ENCODE measurements at regions not wholly inside any gene's neighbourhood (a gene's known extent, or its start where the extent isn't known, plus 50 kb on each side); places are given as distances from the start of the nearest gene placed in this dataset.

- DNase-seq = no peak
- TF ChIP-seq POLR2AphosphoS5 (IDR thresholded peaks at IDR 0.05) = no peak
- no peak for TF ChIP-seq POLR2A (IDR thresholded peaks at IDR 0.05)
- no peak for TF ChIP-seq CTCF (IDR thresholded peaks at IDR 0.05)
- TF ChIP-seq EP300 (IDR thresholded peaks at IDR 0.05) = no peak
- H3K36me3 ChIP-seq = no peaks in the 10 kb centered on the region
- no peaks in the 10 kb centered on the region for H3K9me3 ChIP-seq
- no peaks in the 10 kb centered on the region for H3K4me1 ChIP-seq
- no peak overlapping the region for H3K27ac ChIP-seq
- H3K4me3 ChIP-seq = no peak overlapping the region
- WGBS, 2 donors = 66 to 75% methylated on average over 2 of the region's 2 CpGs
- H3K27me3 ChIP-seq = no peaks in the 10 kb centered on the region
- intact Hi-C loops (cut with DNase I) = no loop called here
Measured at GRCh38 chr1:238370599-238370998, 479.9 kb upstream of the ZP4 start.

- H3K27me3 ChIP-seq = no peaks in the 10 kb centered on the region
- no peak overlapping the region for H3K27ac ChIP-seq
- H3K36me3 ChIP-seq = no peaks in the 10 kb centered on the region
- no peak overlapping the region for H3K4me3 ChIP-seq
- no peaks in the 10 kb centered on the region for H3K4me1 ChIP-seq
- 40 to 69% methylated on average over 4 of the region's 4 CpGs for WGBS, 2 donors
- DNase-seq = no peak
- TF ChIP-seq POLR2A (IDR thresholded peaks at IDR 0.05) = no peak
- TF ChIP-seq CTCF (IDR thresholded peaks at IDR 0.05) = no peak
- no peak for TF ChIP-seq POLR2AphosphoS5 (IDR thresholded peaks at IDR 0.05)
- no peak for TF ChIP-seq EP300 (IDR thresholded peaks at IDR 0.05)
- intact Hi-C loops (cut with DNase I) = no loop called here
- no peaks in the 10 kb centered on the region for H3K9me3 ChIP-seq
Measured at GRCh38 chr1:238364214-238364892, 473.6 kb upstream of the ZP4 start.

DNA sequence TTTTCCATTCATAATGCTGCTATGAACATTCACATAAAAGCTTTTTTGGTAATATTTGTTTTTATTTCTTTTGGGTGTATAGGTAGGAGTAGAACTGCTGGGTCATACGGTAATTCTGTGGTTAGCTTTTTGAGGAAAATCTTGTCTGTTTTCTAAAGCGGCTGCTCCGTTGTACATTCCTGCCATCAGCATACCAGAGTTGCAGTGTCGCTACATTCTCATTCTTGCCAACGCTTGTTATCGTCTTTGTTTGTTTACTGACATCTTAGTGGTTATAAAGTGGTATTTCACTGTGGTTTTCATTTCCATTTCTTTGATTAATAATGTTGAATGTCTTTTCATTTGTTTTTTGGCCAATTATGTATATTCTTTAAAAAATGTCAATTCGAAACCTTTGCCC lies 469.8 kb upstream of the ZP4 start:
- no peaks in the 10 kb centered on the region for H3K4me1 ChIP-seq
- H3K36me3 ChIP-seq = no peaks in the 10 kb centered on the region
- no peak overlapping the region for H3K27ac ChIP-seq
- TF ChIP-seq CTCF (IDR thresholded peaks at IDR 0.05) = no peak
- no peak for TF ChIP-seq POLR2AphosphoS5 (IDR thresholded peaks at IDR 0.05)
- no peak for TF ChIP-seq EP300 (IDR thresholded peaks at IDR 0.05)
- TF ChIP-seq POLR2A (IDR thresholded peaks at IDR 0.05) = no peak
- H3K9me3 ChIP-seq = no peaks in the 10 kb centered on the region
- 74 to 86% methylated on average over 7 of the region's 7 CpGs for WGBS, 2 donors
- no peaks in the 10 kb centered on the region for H3K27me3 ChIP-seq
- intact Hi-C loops (cut with DNase I) = no loop called here
- no peak for DNase-seq
- no peak overlapping the region for H3K4me3 ChIP-seq

DNA sequence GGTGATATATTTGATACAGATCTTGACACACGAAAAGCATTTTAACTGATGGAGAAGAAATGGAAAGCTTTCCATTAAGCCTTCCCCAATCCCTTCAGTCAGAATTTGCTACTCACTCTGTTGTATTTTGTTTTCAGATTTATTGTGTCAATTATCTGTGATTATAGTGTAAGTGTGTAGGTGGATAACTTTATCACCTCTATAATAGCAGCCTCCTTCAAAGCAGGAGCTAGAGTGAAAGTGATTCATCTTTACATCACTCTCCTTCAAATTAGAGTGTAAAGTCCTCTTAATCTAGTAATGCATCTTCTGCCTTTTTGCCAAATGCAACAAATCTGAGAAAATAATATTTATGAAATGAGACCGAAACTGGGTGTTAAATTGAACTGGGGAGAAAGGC lies 459.7 kb upstream of the ZP4 start:
- Histone ChIP-seq H3K36me3 (no peaks in the 10 kb centered on the region), H3K4me3 (no peak overlapping the region), H3K27ac (no peak overlapping the region), H3K4me1 (no peaks in the 10 kb centered on the region), H3K9me3 (no peaks in the 10 kb centered on the region), H3K27me3 (no peaks in the 10 kb centered on the region)
- TF ChIP-seq EP300 (IDR thresholded peaks at IDR 0.05) (no peak), POLR2AphosphoS5 (IDR thresholded peaks at IDR 0.05) (no peak), POLR2A (IDR thresholded peaks at IDR 0.05) (no peak), CTCF (IDR thresholded peaks at IDR 0.05) (no peak)
- intact Hi-C loops (cut with DNase I) = no loop called here
- 76 to 89% methylated on average over 2 of the region's 2 CpGs for WGBS, 2 donors
- DNase-seq = no peak

DNA sequence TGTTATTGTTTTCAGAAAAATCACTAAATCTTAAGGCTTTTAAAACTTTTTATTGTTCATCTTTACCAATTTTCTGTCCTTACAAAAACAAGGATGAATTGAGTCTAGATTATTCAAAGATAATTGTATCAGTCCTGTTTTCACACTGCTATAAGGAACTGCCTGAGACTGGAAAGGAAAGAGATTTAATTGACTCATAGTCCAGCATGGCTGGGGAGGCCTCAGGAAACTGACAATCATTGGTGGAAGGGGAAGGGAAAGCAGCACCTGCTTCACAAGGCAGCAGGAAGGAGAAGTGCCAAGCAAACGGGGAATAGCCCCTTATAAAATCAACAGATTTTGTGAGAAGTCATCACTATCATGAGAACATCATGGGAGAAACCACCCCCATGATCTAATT lies 455.6 kb upstream of the ZP4 start:
- Histone ChIP-seq H3K4me3 (no peak overlapping the region), H3K4me1 (no peaks in the 10 kb centered on the region), H3K27ac (no peak overlapping the region), H3K27me3 (no peaks in the 10 kb centered on the region), H3K36me3 (no peaks in the 10 kb centered on the region), H3K9me3 (no peaks in the 10 kb centered on the region)
- TF ChIP-seq POLR2AphosphoS5 (IDR thresholded peaks at IDR 0.05) = no peak
- no peak for TF ChIP-seq EP300 (IDR thresholded peaks at IDR 0.05)
- DNase-seq = no peak
- intact Hi-C loops (cut with DNase I) = no loop called here
- 19 to 54% methylated on average over 1 of the region's 1 CpG for WGBS, 2 donors

Data from sigmoid colon (tissue), 6 donors.